ENCODE measurements at regions not wholly inside any gene's neighbourhood (a gene's known extent, or its start where the extent isn't known, plus 50 kb on each side); places are given as distances from the start of the nearest gene placed in this dataset.

GRCh38 chrX:106363214-106363613, 195.1 kb downstream of the PWWP3B start:
- no peak overlapping the region for H4K5ac ChIP-seq (ENCODE audit: insufficient read length, low read depth, low read length)
- no peaks in the 10 kb centered on the region for H3K4me1 ChIP-seq (ENCODE audit: insufficient read depth, low read length)
- WGBS (ENCODE audit: extremely low coverage, insufficient read length, low lambda C conversion rate) = no CpG with 5 or more reads among the region's 5 CpGs
- no peak overlapping the region for H3K56ac ChIP-seq (ENCODE audit: insufficient read length, low read depth, low read length)
- no peak for DNase-seq
- H4K20me1 ChIP-seq (ENCODE audit: control insufficient read depth, insufficient read depth, insufficient read length) = no peaks in the 10 kb centered on the region
- H3K4ac ChIP-seq (ENCODE audit: low read depth, low read length) = no peak overlapping the region
- no peak overlapping the region for H3T11ph ChIP-seq (ENCODE audit: low read length)
- H3K79me1 ChIP-seq (ENCODE audit: insufficient read depth, low read depth, low read length, poor library complexity, severe bottlenecking) = no peaks in the 10 kb centered on the region
- no peak overlapping the region for H3K18ac ChIP-seq (ENCODE audit: insufficient read length, low read depth, low read length)
- Mint-ChIP-seq H3K27me3 (ENCODE audit: low read depth) (peaks cover 1% of the 10 kb centered on the region), H3K4me3 (no peak overlapping the region), H3K36me3 (ENCODE audit: insufficient read depth in 1 of 3, low read depth in 3 of 3) (peaks cover 0 to 5% (median 0%) of the 10 kb centered on the region in 3 experiments; a peak in 3 of 7 replicates), H3K27ac (no peak overlapping the region), H3K4me1 (no peaks in the 10 kb centered on the region), H3K9me3 (peaks cover 40 to 46% of the 10 kb centered on the region in 2 experiments)
- H3K23me2 ChIP-seq (ENCODE audit: insufficient read length, low read depth, low read length, poor library complexity, severe bottlenecking) = no peaks in the 10 kb centered on the region
- H2BK12ac ChIP-seq (ENCODE audit: insufficient read length, low read depth, low read length) = no peak overlapping the region
- H3K9me3 ChIP-seq (ENCODE audit: control insufficient read depth, low read depth, low read length) = peaks cover 22% of the 10 kb centered on the region
- H4K8ac ChIP-seq (replicated peaks; ENCODE audit: insufficient read length, low read depth, low read length) = no peak overlapping the region
- no peaks in the 10 kb centered on the region for H3K27me3 ChIP-seq (ENCODE audit: insufficient read depth, low read length)
- H2BK20ac ChIP-seq (ENCODE audit: low read depth, low read length, poor library complexity, severe bottlenecking) = no peak overlapping the region
- no peak overlapping the region for H2AK5ac ChIP-seq (ENCODE audit: insufficient read length, low read length)
- H3K79me2 ChIP-seq (ENCODE audit: insufficient read depth, low read length) = no peaks in the 10 kb centered on the region
- no peak overlapping the region for H3K27ac ChIP-seq (ENCODE audit: insufficient read length, low read depth, low read length)
- no peak overlapping the region for H2BK15ac ChIP-seq (ENCODE audit: low read depth, low read length)
- TF ChIP-seq CTCF (conservative IDR thresholded peaks at IDR 0.05) = no peak
- no peak overlapping the region for H2AFZ ChIP-seq (ENCODE audit: low read length)
- no peak overlapping the region for H3K4me2 ChIP-seq (ENCODE audit: insufficient read depth, insufficient read length, low read length)
- no peak overlapping the region for H4K91ac ChIP-seq (ENCODE audit: insufficient read length, low read depth, low read length)
- no peak overlapping the region for H2BK5ac ChIP-seq (ENCODE audit: insufficient read length, low read length)
- H3K23ac ChIP-seq (ENCODE audit: insufficient read length, low read depth, low read length) = no peak overlapping the region
- H3K14ac ChIP-seq (ENCODE audit: insufficient read depth, low read length) = no peak overlapping the region
- H3K9ac ChIP-seq (ENCODE audit: extremely low read depth, insufficient read length, low read length) = no peak overlapping the region
- H2BK120ac ChIP-seq (ENCODE audit: low read depth, low read length, poor library complexity, severe bottlenecking) = no peak overlapping the region

All from H9 (cell line).